ENCODE measurements at regions not wholly inside any gene's neighbourhood (a gene's known extent, or its start where the extent isn't known, plus 50 kb on each side); places are given as distances from the start of the nearest gene placed in this dataset.

DNA sequence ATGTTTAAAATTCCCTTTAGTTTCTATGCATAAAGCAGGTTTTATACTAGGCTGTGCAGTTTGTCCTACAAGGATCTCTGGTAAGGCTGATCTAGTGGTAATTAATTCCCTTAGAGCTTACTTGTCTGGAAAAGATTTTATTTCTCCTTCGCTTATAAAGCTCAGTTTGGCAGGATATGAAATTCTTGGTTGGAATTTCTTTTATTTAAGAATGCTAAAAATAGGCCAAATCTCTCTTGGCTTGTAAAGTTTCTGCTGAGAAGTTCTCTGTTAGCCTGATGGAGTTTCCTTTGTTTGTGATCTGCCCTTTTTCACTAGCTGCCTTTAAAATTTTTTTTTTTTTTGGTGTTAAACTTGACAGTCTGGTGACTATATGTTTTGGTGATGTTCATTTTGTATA lies 237.1 kb upstream of the TLE4 start:
- H3K27me3 Mint-ChIP-seq (ENCODE audit: low read depth, unreplicated experiment): no peaks in the 10 kb centered on the region
- Histone ChIP-seq H3K36me3 (ENCODE audit: insufficient read depth, low read length) (no peaks in the 10 kb centered on the region), H3K79me2 (ENCODE audit: insufficient read depth, low read length) (no peaks in the 10 kb centered on the region), H3K9ac (ENCODE audit: low read length) (no peak overlapping the region), H3K4me2 (ENCODE audit: low read length) (no peak overlapping the region), H3K4me3 (ENCODE audit: insufficient read depth, low read depth, low read length) (no peak overlapping the region), H3K9me3 (ENCODE audit: insufficient read depth, low read depth, low read length) (peaks cover 4% of the 10 kb centered on the region), H3K27ac (ENCODE audit: low read depth, low read length) (no peak overlapping the region), H4K20me1 (ENCODE audit: insufficient read depth, low read length) (no peaks in the 10 kb centered on the region), H3K4me1 (ENCODE audit: insufficient read depth, low read length) (no peaks in the 10 kb centered on the region), H3K27me3 (ENCODE audit: insufficient read depth, low read length) (no peaks in the 10 kb centered on the region), H2AFZ (ENCODE audit: low read depth, low read length) (no peak overlapping the region)
- H3K9me3 Mint-ChIP-seq (ENCODE audit: unreplicated experiment): peaks cover 7% of the 10 kb centered on the region
- TF ChIP-seq EZH2 (IDR thresholded peaks at IDR 0.05; ENCODE audit: insufficient read depth, low read length): no peak
- TF ChIP-seq, protein P1, sequence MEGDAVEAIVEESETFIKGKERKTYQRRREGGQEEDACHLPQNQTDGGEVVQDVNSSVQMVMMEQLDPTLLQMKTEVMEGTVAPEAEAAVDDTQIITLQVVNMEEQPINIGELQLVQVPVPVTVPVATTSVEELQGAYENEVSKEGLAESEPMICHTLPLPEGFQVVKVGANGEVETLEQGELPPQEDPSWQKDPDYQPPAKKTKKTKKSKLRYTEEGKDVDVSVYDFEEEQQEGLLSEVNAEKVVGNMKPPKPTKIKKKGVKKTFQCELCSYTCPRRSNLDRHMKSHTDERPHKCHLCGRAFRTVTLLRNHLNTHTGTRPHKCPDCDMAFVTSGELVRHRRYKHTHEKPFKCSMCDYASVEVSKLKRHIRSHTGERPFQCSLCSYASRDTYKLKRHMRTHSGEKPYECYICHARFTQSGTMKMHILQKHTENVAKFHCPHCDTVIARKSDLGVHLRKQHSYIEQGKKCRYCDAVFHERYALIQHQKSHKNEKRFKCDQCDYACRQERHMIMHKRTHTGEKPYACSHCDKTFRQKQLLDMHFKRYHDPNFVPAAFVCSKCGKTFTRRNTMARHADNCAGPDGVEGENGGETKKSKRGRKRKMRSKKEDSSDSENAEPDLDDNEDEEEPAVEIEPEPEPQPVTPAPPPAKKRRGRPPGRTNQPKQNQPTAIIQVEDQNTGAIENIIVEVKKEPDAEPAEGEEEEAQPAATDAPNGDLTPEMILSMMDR (IDR thresholded peaks at IDR 0.05; ENCODE audit: insufficient read depth, low read depth, low read length): no peak
- H3K4me1 Mint-ChIP-seq (ENCODE audit: low read depth, unreplicated experiment): peaks cover 3% of the 10 kb centered on the region
- FAIRE-seq (no peak), DNase-seq (ENCODE audit: low read depth) (no peak)
- H3K36me3 Mint-ChIP-seq (ENCODE audit: low read depth, unreplicated experiment): no peaks in the 10 kb centered on the region
- H3K4me3 Mint-ChIP-seq (ENCODE audit: unreplicated experiment): no peak overlapping the region
- H3K27ac Mint-ChIP-seq (ENCODE audit: unreplicated experiment): no peak overlapping the region

GRCh38 chr9:79335987-79336386 lies 235.8 kb upstream of the TLE4 start:
- H3K36me3 ChIP-seq (ENCODE audit: insufficient read depth, low read length): no peaks in the 10 kb centered on the region
- Mint-ChIP-seq H3K36me3 (ENCODE audit: low read depth, unreplicated experiment) (no peaks in the 10 kb centered on the region), H3K4me1 (ENCODE audit: low read depth, unreplicated experiment) (peaks cover 3% of the 10 kb centered on the region), H3K9me3 (ENCODE audit: unreplicated experiment) (peaks cover 7% of the 10 kb centered on the region), H3K27ac (ENCODE audit: unreplicated experiment) (no peak overlapping the region), H3K27me3 (ENCODE audit: low read depth, unreplicated experiment) (no peaks in the 10 kb centered on the region), H3K4me3 (ENCODE audit: unreplicated experiment) (no peak overlapping the region)
- no peaks in the 10 kb centered on the region for H3K4me1 ChIP-seq (ENCODE audit: insufficient read depth, low read length)
- H3K9me3 ChIP-seq (ENCODE audit: insufficient read depth, low read depth, low read length): peaks cover 4% of the 10 kb centered on the region
- no peak overlapping the region for H3K27ac ChIP-seq (ENCODE audit: low read depth, low read length)
- no peaks in the 10 kb centered on the region for H3K27me3 ChIP-seq (ENCODE audit: insufficient read depth, low read length)
- no peaks in the 10 kb centered on the region for H4K20me1 ChIP-seq (ENCODE audit: insufficient read depth, low read length)
- H3K9ac ChIP-seq (ENCODE audit: low read length): no peak overlapping the region
- DNase-seq (ENCODE audit: low read depth) (no peak), FAIRE-seq (no peak)
- TF ChIP-seq, protein P1 (IDR thresholded peaks at IDR 0.05; ENCODE audit: insufficient read depth, low read depth, low read length): no peak
- TF ChIP-seq EZH2 (IDR thresholded peaks at IDR 0.05; ENCODE audit: insufficient read depth, low read length): no peak
- no peaks in the 10 kb centered on the region for H3K79me2 ChIP-seq (ENCODE audit: insufficient read depth, low read length)
- no peak overlapping the region for H2AFZ ChIP-seq (ENCODE audit: low read depth, low read length)
- H3K4me3 ChIP-seq (ENCODE audit: insufficient read depth, low read depth, low read length): no peak overlapping the region
- H3K4me2 ChIP-seq (ENCODE audit: low read length): no peak overlapping the region

GRCh38 chr9:79341561-79341960 lies 230.2 kb upstream of the TLE4 start:
- TF ChIP-seq EZH2 (IDR thresholded peaks at IDR 0.05; ENCODE audit: insufficient read depth, low read length): no peak
- TF ChIP-seq, protein P1 (IDR thresholded peaks at IDR 0.05; ENCODE audit: insufficient read depth, low read depth, low read length): no peak
- DNase-seq (ENCODE audit: low read depth) (no peak), FAIRE-seq (no peak)
- Histone ChIP-seq H3K4me2 (ENCODE audit: low read length) (no peak overlapping the region), H3K4me1 (ENCODE audit: insufficient read depth, low read length) (no peaks in the 10 kb centered on the region), H3K27me3 (ENCODE audit: insufficient read depth, low read length) (no peaks in the 10 kb centered on the region), H4K20me1 (ENCODE audit: insufficient read depth, low read length) (no peaks in the 10 kb centered on the region), H3K36me3 (ENCODE audit: insufficient read depth, low read length) (no peaks in the 10 kb centered on the region), H3K9me3 (ENCODE audit: insufficient read depth, low read depth, low read length) (peaks cover under 1% of the 10 kb centered on the region), H2AFZ (ENCODE audit: low read depth, low read length) (no peak overlapping the region), H3K4me3 (ENCODE audit: insufficient read depth, low read depth, low read length) (no peak overlapping the region), H3K27ac (ENCODE audit: low read depth, low read length) (no peak overlapping the region), H3K79me2 (ENCODE audit: insufficient read depth, low read length) (no peaks in the 10 kb centered on the region), H3K9ac (ENCODE audit: low read length) (no peak overlapping the region)
- no peak overlapping the region for H3K27ac Mint-ChIP-seq (ENCODE audit: unreplicated experiment)
- H3K9me3 Mint-ChIP-seq (ENCODE audit: unreplicated experiment): peaks cover 1% of the 10 kb centered on the region
- H3K4me3 Mint-ChIP-seq (ENCODE audit: unreplicated experiment): no peak overlapping the region
- no peaks in the 10 kb centered on the region for H3K36me3 Mint-ChIP-seq (ENCODE audit: low read depth, unreplicated experiment)
- H3K4me1 Mint-ChIP-seq (ENCODE audit: low read depth, unreplicated experiment): no peaks in the 10 kb centered on the region
- no peaks in the 10 kb centered on the region for H3K27me3 Mint-ChIP-seq (ENCODE audit: low read depth, unreplicated experiment)

All from astrocyte (in vitro differentiated cells and primary cell).